ENCODE measurements at regions not wholly inside any gene's neighbourhood (a gene's known extent, or its start where the extent isn't known, plus 50 kb on each side); places are given as distances from the start of the nearest gene placed in this dataset.

DNA sequence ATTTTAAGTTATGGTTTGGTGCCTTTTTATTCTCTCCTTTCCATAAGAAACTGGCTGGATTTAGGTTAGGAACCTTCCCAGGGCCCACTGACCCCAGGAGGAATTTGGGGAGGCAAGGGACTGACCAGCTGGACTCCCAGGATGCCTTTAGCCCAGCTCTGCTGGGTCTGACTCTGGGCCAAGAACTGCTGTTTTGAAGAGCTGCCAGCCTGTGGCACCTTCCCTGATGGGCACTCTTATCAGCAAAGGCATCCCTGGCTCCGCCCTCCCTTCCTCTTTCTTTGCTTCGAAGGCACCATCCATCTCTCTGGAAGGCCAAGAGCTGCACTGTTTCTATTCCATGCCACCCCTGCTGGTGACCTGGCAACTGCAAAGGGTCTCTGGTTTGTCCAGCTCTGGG lies 174.7 kb downstream of the POU4F1 start:
- Histone ChIP-seq H3K36me3 (ENCODE audit: insufficient read depth, low read length) (no peaks in the 10 kb centered on the region), H3K9me3 (ENCODE audit: control insufficient read depth in 1 of 2, insufficient read depth in 1 of 2, low read length in 2 of 2) (no peaks in the 10 kb centered on the region), H3K27me3 (ENCODE audit: control insufficient read depth in 1 of 2, insufficient read depth in 2 of 2, low read length in 2 of 2) (no peaks in the 10 kb centered on the region), H3K4me1 (ENCODE audit: insufficient read depth, low read length) (no peaks in the 10 kb centered on the region), H3K27ac (ENCODE audit: low read depth in 1 of 2, low read length in 2 of 2) (no peak overlapping the region), H3K4me3 (ENCODE audit: low read length) (no peak overlapping the region)
- H3K27ac Mint-ChIP-seq: no peak overlapping the region
- H3K36me3 Mint-ChIP-seq (ENCODE audit: low read depth): no peaks in the 10 kb centered on the region
- H3K9me3 Mint-ChIP-seq: no peaks in the 10 kb centered on the region
- no peak overlapping the region for H3K4me3 Mint-ChIP-seq
- TF ChIP-seq CTCF (IDR thresholded peaks at IDR 0.05): no peak
- ATAC-seq (ENCODE audit: poor library complexity): no peak
- peaks cover 23% of the 10 kb centered on the region for H3K27me3 Mint-ChIP-seq
- intact Hi-C loops (cut with DNase I, micrococcal nuclease): no loop called here
- no peaks in the 10 kb centered on the region for H3K4me1 Mint-ChIP-seq (ENCODE audit: low read depth)
- DNase-seq: no peak
- ChIA-PET POLR2A (no interaction called here), CTCF (no interaction called here)

- Mint-ChIP-seq H3K4me1 (ENCODE audit: low read depth) (no peaks in the 10 kb centered on the region), H3K36me3 (ENCODE audit: low read depth) (no peaks in the 10 kb centered on the region), H3K27ac (no peak overlapping the region), H3K4me3 (no peak overlapping the region), H3K9me3 (no peaks in the 10 kb centered on the region), H3K27me3 (peaks cover 9% of the 10 kb centered on the region)
- H3K27me3 ChIP-seq (ENCODE audit: control insufficient read depth in 1 of 2, insufficient read depth in 2 of 2, low read length in 2 of 2): no peaks in the 10 kb centered on the region
- ATAC-seq (ENCODE audit: poor library complexity): no peak
- H3K36me3 ChIP-seq (ENCODE audit: insufficient read depth, low read length): no peaks in the 10 kb centered on the region
- POLR2A ChIA-PET: no interaction called here
- H3K4me1 ChIP-seq (ENCODE audit: insufficient read depth, low read length): no peaks in the 10 kb centered on the region
- CTCF ChIA-PET: no interaction called here
- intact Hi-C loops (cut with DNase I, micrococcal nuclease): no loop called here
- no peak overlapping the region for H3K4me3 ChIP-seq (ENCODE audit: low read length)
- no peak for TF ChIP-seq CTCF (IDR thresholded peaks at IDR 0.05)
- H3K27ac ChIP-seq (ENCODE audit: low read depth in 1 of 2, low read length in 2 of 2): no peak overlapping the region
- no peak for DNase-seq
- H3K9me3 ChIP-seq (ENCODE audit: control insufficient read depth in 1 of 2, insufficient read depth in 1 of 2, low read length in 2 of 2): no peaks in the 10 kb centered on the region
These were observed 177.2 kb downstream of the POU4F1 start for GRCh38 chr13:78426183-78426582.

DNA sequence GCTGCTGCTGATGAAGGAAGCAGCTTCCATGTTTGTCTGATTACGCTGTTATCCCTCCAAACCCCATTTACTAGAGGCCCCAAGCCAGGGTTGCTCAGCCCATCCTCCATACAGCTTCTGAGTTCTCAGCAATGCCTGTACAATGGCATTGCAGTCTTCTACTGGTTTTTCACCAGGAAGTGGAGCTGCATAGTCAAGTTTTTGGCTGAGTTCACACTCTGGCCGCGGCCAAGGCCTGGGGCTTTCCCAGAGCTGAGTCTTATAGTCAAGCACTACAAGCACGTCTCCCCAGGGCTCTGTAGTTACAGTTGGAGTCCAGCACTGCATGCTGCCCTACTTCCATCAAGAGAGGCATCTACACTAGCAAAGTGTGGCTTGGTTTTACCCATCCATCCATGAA lies 182.5 kb downstream of the POU4F1 start:
- H3K4me1 Mint-ChIP-seq (ENCODE audit: low read depth): no peaks in the 10 kb centered on the region

More for the DNA sequence above, 182.5 kb downstream of the POU4F1 start:
- H3K9me3 Mint-ChIP-seq: no peaks in the 10 kb centered on the region
- TF ChIP-seq CTCF (IDR thresholded peaks at IDR 0.05): no peak
- H3K27ac ChIP-seq (ENCODE audit: low read depth in 1 of 2, low read length in 2 of 2): no peak overlapping the region
- no peaks in the 10 kb centered on the region for H3K27me3 Mint-ChIP-seq
- no peaks in the 10 kb centered on the region for H3K36me3 Mint-ChIP-seq (ENCODE audit: low read depth)
- no peak for ATAC-seq (ENCODE audit: poor library complexity)
- H3K4me1 ChIP-seq (ENCODE audit: insufficient read depth, low read length): no peaks in the 10 kb centered on the region
- no peak for DNase-seq
- ChIA-PET POLR2A (no interaction called here), CTCF (no interaction called here)
- H3K4me3 Mint-ChIP-seq: no peak overlapping the region
- H3K4me3 ChIP-seq (ENCODE audit: low read length): no peak overlapping the region
- H3K27me3 ChIP-seq (ENCODE audit: control insufficient read depth in 1 of 2, insufficient read depth in 2 of 2, low read length in 2 of 2): no peaks in the 10 kb centered on the region
- intact Hi-C loops (cut with DNase I, micrococcal nuclease): no loop called here
- H3K9me3 ChIP-seq (ENCODE audit: control insufficient read depth in 1 of 2, insufficient read depth in 1 of 2, low read length in 2 of 2): no peaks in the 10 kb centered on the region
- H3K27ac Mint-ChIP-seq: no peak overlapping the region
- H3K36me3 ChIP-seq (ENCODE audit: insufficient read depth, low read length): no peaks in the 10 kb centered on the region

All from CD4-positive, alpha-beta T cell (primary cell).